ENCODE measurements at regions not wholly inside any gene's neighbourhood (a gene's known extent, or its start where the extent isn't known, plus 50 kb on each side); places are given as distances from the start of the nearest gene placed in this dataset.

DNA sequence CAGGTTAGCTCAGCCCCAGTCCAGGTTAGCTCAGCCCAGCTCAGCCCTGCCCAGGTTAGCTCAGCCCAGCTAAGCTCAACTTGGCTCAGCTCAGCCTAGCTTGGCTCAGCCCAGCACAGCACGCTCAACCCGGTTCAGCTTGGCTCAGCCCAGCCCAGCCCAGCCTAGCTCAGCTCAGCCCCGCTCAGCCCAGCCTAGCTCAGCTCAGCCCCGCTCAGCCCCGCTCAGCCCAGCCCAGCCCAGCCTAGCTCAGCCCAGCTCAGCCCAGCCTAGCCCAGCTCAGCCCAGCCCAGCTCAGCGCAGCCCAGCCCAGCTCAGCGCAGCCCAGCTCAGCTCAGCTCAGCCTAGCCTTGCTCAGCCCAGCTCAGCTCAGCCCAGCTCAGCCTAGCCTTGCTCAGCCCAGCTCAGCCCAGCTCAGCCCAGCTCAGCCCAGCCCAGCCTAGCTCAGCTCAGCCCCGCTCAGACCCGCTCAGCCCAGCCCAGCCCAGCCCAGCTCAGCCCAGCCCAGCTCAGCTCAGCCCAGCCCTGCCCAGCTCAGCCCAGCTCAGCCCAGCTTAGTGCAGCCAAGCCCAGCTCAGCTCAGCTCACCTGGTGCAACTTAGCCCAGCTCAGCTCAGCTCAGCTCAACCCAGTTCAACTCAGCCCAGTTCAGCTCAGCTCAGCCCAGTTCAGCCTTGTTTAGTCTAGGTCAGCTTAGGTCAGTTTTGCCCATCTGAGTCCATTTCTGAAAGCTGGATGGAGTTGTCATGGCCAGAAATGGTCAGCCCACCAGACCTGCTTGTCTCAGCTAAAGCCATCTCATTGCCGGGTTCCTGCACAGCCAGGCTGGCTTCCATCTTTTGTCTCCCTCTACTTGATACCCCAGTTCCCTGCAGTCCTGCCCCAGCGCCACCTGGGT lies 333.6 kb downstream of the TMEM121 start:
- TF ChIP-seq POLR2A (IDR thresholded peaks at IDR 0.05; ENCODE audit: low read depth, low read length) (no peak), POLR2AphosphoS5 (IDR thresholded peaks at IDR 0.05; ENCODE audit: insufficient read depth, low read depth, low read length) (no peak), EZH2 (IDR thresholded peaks at IDR 0.05; ENCODE audit: borderline replicate concordance, low read depth, low read length, severe bottlenecking) (no peak), MYC (IDR thresholded peaks at IDR 0.05; ENCODE audit: low read depth, low read length) (no peak)
- TF ChIP-seq, protein P1, sequence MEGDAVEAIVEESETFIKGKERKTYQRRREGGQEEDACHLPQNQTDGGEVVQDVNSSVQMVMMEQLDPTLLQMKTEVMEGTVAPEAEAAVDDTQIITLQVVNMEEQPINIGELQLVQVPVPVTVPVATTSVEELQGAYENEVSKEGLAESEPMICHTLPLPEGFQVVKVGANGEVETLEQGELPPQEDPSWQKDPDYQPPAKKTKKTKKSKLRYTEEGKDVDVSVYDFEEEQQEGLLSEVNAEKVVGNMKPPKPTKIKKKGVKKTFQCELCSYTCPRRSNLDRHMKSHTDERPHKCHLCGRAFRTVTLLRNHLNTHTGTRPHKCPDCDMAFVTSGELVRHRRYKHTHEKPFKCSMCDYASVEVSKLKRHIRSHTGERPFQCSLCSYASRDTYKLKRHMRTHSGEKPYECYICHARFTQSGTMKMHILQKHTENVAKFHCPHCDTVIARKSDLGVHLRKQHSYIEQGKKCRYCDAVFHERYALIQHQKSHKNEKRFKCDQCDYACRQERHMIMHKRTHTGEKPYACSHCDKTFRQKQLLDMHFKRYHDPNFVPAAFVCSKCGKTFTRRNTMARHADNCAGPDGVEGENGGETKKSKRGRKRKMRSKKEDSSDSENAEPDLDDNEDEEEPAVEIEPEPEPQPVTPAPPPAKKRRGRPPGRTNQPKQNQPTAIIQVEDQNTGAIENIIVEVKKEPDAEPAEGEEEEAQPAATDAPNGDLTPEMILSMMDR (IDR thresholded peaks at IDR 0.05; ENCODE audit: extremely low read depth in 1 of 2, insufficient read depth in 1 of 2, low read depth in 1 of 2, low read length in 2 of 2): no peak
- TF ChIP-seq, protein P2, sequence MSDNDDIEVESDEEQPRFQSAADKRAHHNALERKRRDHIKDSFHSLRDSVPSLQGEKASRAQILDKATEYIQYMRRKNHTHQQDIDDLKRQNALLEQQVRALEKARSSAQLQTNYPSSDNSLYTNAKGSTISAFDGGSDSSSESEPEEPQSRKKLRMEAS (IDR thresholded peaks at IDR 0.05; ENCODE audit: insufficient read depth, insufficient read length): no peak

Measured in endothelial cell of umbilical vein (primary cell).